HG02623 (cell line): ENCODE measurements at regions not wholly inside any gene's neighbourhood (a gene's known extent, or its start where the extent isn't known, plus 50 kb on each side); places are given as distances from the start of the nearest gene placed in this dataset.
"Not testable (repeated sequence)": the region's sequence is repeated elsewhere in the genome, so short reads cannot be mapped to it uniquely, and the experiment has no call there.

Experiments
- ATAC-seq: cut with Tn5 transposase; IDR thresholded peaks from one replicate; pipeline ENCODE4 v1.9.1; 2021; ENCODE audit warnings: moderate library complexity; ENCODE audit not compliant: unreplicated experiment

- no peak for ATAC-seq
Measured at GRCh38 chr5:18754201-18754600, 1119.9 kb downstream of the TAF11L14 start.

GRCh38 chr5:18761801-18762200 is 1127.5 kb downstream of the TAF11L14 start:
- no peak for ATAC-seq

GRCh38 chr5:18764161-18764560 is 1129.9 kb downstream of the TAF11L14 start:
- no peak for ATAC-seq

- no peak for ATAC-seq
Measured at GRCh38 chr5:18765304-18765703, 1131.0 kb downstream of the TAF11L14 start.

GRCh38 chr5:18771097-18771610 is 1136.9 kb downstream of the TAF11L14 start:
- ATAC-seq: no peak

GRCh38 chr5:18772475-18772874 is 1138.2 kb downstream of the TAF11L14 start:
- no peak for ATAC-seq

GRCh38 chr5:18778225-18778624 is 1144.0 kb downstream of the TAF11L14 start:
- no peak for ATAC-seq

- no peak for ATAC-seq
Measured at GRCh38 chr5:18789218-18789998, 1155.1 kb downstream of the TAF11L14 start.

GRCh38 chr5:18792145-18792544 is 1157.9 kb downstream of the TAF11L14 start:
- ATAC-seq: no peak

- no peak for ATAC-seq
Measured at GRCh38 chr5:18797222-18797621, 1163.0 kb downstream of the TAF11L14 start.

- no peak for ATAC-seq
Measured at GRCh38 chr5:18798058-18798457, 1163.8 kb downstream of the TAF11L14 start.

GRCh38 chr5:18799482-18800128 is 1165.3 kb downstream of the TAF11L14 start:
- no peak for ATAC-seq

GRCh38 chr5:18800293-18801025 is 1166.2 kb downstream of the TAF11L14 start:
- no peak for ATAC-seq

GRCh38 chr5:18801413-18801812 is 1167.2 kb downstream of the TAF11L14 start:
- not testable (repeated sequence) for ATAC-seq

GRCh38 chr5:18802336-18802735 is 1168.1 kb downstream of the TAF11L14 start:
- ATAC-seq: no peak

- no peak for ATAC-seq
Measured at GRCh38 chr5:18805376-18805775, 1171.1 kb downstream of the TAF11L14 start.

GRCh38 chr5:18807256-18808149 is 1173.2 kb downstream of the TAF11L14 start:
- ATAC-seq: no peak

GRCh38 chr5:18811661-18812060 is 1176.3 kb downstream of the CDH18 start:
- no peak for ATAC-seq

GRCh38 chr5:18828351-18828750 is 1159.6 kb downstream of the CDH18 start:
- ATAC-seq: no peak

GRCh38 chr5:18829539-18829938 is 1158.5 kb downstream of the CDH18 start:
- no peak for ATAC-seq

GRCh38 chr5:18850216-18850615 is 1137.8 kb downstream of the CDH18 start:
- ATAC-seq: no peak
